ENCODE measurements at regions not wholly inside any gene's neighbourhood (a gene's known extent, or its start where the extent isn't known, plus 50 kb on each side); places are given as distances from the start of the nearest gene placed in this dataset.

GRCh38 chr1:29439615-29440014, 203.3 kb downstream of the PTPRU start:
- TF ChIP-seq REST (IDR thresholded peaks at IDR 0.05; ENCODE audit: borderline replicate concordance): no peak
- no peak for TF ChIP-seq SMC3 (conservative IDR thresholded peaks at IDR 0.05; ENCODE audit: poor library complexity)
- TF ChIP-seq TAF1 (IDR thresholded peaks at IDR 0.05; ENCODE audit: low read depth): no peak
- no peak for TF ChIP-seq CTCF (IDR thresholded peaks at IDR 0.05; ENCODE audit: poor library complexity, severe bottlenecking)
- TF ChIP-seq EP300 (conservative IDR thresholded peaks at IDR 0.05; ENCODE audit: poor library complexity, severe bottlenecking): no peak
- TF ChIP-seq EZH2 (IDR thresholded peaks at IDR 0.05; ENCODE audit: borderline replicate concordance, insufficient read depth, low read length, poor library complexity, severe bottlenecking): no peak
- no peak for TF ChIP-seq POLR2AphosphoS5 (IDR thresholded peaks at IDR 0.05)
- TF ChIP-seq MXI1 (conservative IDR thresholded peaks at IDR 0.05; ENCODE audit: poor library complexity, severe bottlenecking): no peak
- no peaks in the 10 kb centered on the region for H3K9me3 ChIP-seq (ENCODE audit: low read length)
- no peak overlapping the region for H3K9ac ChIP-seq (ENCODE audit: low read length)
- no peaks in the 10 kb centered on the region for H3F3A ChIP-seq (ENCODE audit: insufficient read depth, low read length, poor library complexity, severe bottlenecking)
- no peak overlapping the region for H3K4me3 ChIP-seq (ENCODE audit: low read length)
- H3K36me3 ChIP-seq (ENCODE audit: insufficient read depth, low read length): no peaks in the 10 kb centered on the region
- H2AFZ ChIP-seq (ENCODE audit: low read depth, low read length): no peak overlapping the region
- no peaks in the 10 kb centered on the region for H3K27me3 ChIP-seq (ENCODE audit: insufficient read depth, low read depth, low read length)
- H3K4me2 ChIP-seq (ENCODE audit: low read length): no peak overlapping the region
- no peaks in the 10 kb centered on the region for H3K79me2 ChIP-seq (replicated peaks; ENCODE audit: insufficient read depth, low read length)
- no peaks in the 10 kb centered on the region for H4K20me1 ChIP-seq (ENCODE audit: insufficient read depth)
- no peak overlapping the region for H3K27ac ChIP-seq (ENCODE audit: low read length)
- H3K9me2 ChIP-seq (ENCODE audit: insufficient read depth, low read length): no peaks in the 10 kb centered on the region

- Histone ChIP-seq H4K20me1 (ENCODE audit: insufficient read depth) (no peaks in the 10 kb centered on the region), H3K27me3 (ENCODE audit: insufficient read depth, low read depth, low read length) (no peaks in the 10 kb centered on the region), H3K9ac (ENCODE audit: low read length) (no peak overlapping the region), H3F3A (ENCODE audit: insufficient read depth, low read length, poor library complexity, severe bottlenecking) (no peaks in the 10 kb centered on the region), H3K36me3 (ENCODE audit: insufficient read depth, low read length) (no peaks in the 10 kb centered on the region), H3K4me3 (ENCODE audit: low read length) (no peak overlapping the region), H3K9me3 (ENCODE audit: low read length) (no peaks in the 10 kb centered on the region), H3K9me2 (ENCODE audit: insufficient read depth, low read length) (no peaks in the 10 kb centered on the region), H3K4me2 (ENCODE audit: low read length) (no peak overlapping the region), H2AFZ (ENCODE audit: low read depth, low read length) (no peak overlapping the region), H3K79me2 (replicated peaks; ENCODE audit: insufficient read depth, low read length) (no peaks in the 10 kb centered on the region), H3K27ac (ENCODE audit: low read length) (no peak overlapping the region)
- TF ChIP-seq TAF1 (IDR thresholded peaks at IDR 0.05; ENCODE audit: low read depth) (no peak), EP300 (conservative IDR thresholded peaks at IDR 0.05; ENCODE audit: poor library complexity, severe bottlenecking) (no peak), RAD21 (conservative IDR thresholded peaks at IDR 0.05) (no peak), REST (IDR thresholded peaks at IDR 0.05; ENCODE audit: borderline replicate concordance) (no peak), EZH2 (IDR thresholded peaks at IDR 0.05; ENCODE audit: borderline replicate concordance, insufficient read depth, low read length, poor library complexity, severe bottlenecking) (no peak), SMC3 (conservative IDR thresholded peaks at IDR 0.05; ENCODE audit: poor library complexity) (no peak), CTCF (IDR thresholded peaks at IDR 0.05; ENCODE audit: poor library complexity, severe bottlenecking) (no peak), MXI1 (conservative IDR thresholded peaks at IDR 0.05; ENCODE audit: poor library complexity, severe bottlenecking) (no peak), POLR2AphosphoS5 (IDR thresholded peaks at IDR 0.05) (no peak)
Measured at GRCh38 chr1:29438991-29439390, 202.7 kb downstream of the PTPRU start.

All from neural cell (in vitro differentiated cells).